NCI-H2227 (cell line): ENCODE measurements at regions not wholly inside any gene's neighbourhood (a gene's known extent, or its start where the extent isn't known, plus 50 kb on each side); places are given as distances from the start of the nearest gene placed in this dataset.
A peak's percentile ranks its signal among the peaks of the same experiment; 100 is the strongest.
"Not testable (repeated sequence)": the region's sequence is repeated elsewhere in the genome, so short reads cannot be mapped to it uniquely, and the experiment has no call there.

Experiments
- DNase-seq: peaks from one replicate; lab custom pipeline; 2025; ENCODE audit not compliant: unreplicated experiment; lab: John Stamatoyannopoulos, UW

GRCh38 chr4:149870008-149870407 is 54.4 kb upstream of the IQCM start:
- DNase-seq = no peak

DNA sequence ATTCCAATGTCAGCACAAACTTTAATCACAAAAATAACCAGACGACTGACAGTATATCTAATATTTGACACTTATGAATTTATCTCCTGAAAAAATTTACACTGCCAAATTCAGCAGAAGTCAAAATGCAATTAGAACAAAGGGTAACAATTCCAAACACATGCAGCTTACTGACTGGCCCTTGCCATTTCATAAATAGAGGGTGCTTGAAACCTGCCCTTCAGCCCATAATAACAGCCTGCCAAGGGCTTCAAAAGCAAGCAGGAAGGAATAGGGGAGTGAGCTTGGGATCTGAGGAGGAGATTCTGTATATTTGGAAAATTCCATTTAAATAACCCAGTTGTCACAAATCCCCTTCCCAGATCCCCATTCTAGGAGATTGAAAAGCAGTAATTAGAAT is 66.1 kb upstream of the IQCM start:
- no peak for DNase-seq

GRCh38 chr4:149882251-149882650 is 66.6 kb upstream of the IQCM start:
- DNase-seq = no peak

DNA sequence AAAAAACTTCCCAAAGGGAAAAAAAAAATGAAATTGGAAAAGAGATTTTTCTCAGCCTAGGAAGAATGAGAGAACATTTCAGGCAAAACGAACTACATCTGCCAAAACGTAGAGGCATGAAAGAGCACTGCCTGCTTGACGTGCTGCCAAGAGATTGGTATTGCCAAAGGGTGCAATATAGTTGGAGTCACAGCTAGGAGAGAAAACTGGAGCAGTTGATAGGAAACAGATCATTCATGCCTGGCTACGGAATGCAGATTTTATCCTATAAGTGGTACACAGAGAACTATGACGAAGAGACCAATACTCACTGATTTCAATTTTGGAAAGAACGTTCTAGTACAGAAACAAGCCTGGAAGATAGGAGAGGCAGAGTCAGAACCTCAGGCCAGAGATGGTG is 68.4 kb upstream of the IQCM start:
- DNase-seq = no peak

DNA sequence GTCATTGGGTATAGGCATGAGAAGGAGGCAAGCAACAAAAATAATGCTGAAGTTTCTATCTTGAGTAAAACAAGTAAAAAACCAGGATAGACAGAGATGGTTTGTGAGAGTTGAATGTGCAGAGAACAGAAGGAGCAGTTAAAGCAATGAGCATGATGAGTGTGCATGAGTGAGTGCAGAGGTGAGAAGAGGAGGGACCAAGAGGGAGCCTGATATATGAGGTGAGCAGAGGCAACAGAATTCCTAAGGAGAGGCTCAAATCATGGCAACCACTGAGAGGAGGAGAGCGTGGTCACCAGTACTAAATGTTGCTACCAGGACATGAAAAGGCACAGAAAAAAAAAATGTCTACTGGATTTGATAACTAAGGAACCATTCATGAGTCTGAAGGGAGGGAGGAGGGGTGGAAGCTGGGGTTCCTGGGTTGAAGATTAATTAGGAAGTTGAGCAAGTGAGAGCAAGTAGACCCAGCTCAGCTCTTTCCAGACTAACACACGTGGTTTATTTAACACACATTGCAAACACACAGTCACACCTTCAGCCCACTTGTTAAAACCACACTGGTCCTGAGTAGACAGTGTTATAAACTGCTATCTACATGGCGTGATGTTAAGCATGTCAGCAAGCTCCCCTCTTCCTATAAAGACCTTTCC is 69.0 kb upstream of the IQCM start:
- no peak for DNase-seq

DNA sequence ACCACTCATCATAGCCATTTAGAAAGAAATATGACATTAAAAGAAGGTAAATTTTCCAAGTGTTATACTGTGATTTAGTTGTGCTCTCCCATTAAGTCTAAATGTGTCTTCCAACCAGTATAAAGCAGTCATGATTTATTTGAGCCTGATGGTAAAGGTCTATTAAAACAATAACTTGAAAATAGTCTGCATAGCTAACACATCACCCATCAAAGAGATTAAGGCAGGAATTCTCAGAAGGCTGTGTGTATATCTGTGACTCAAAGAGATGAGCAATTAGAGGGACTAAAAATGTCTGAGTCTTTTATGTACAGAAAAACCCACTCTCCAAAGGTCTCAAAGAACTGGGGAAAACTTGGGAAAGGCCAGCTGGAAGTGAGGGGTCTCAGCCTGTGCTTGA is 70.3 kb upstream of the IQCM start:
- DNase-seq = no peak

- no peak for DNase-seq
Observed at GRCh38 chr4:149886786-149887490, 71.3 kb upstream of the IQCM start.

GRCh38 chr4:149889991-149890390 is 74.3 kb upstream of the IQCM start:
- DNase-seq = no peak

DNA sequence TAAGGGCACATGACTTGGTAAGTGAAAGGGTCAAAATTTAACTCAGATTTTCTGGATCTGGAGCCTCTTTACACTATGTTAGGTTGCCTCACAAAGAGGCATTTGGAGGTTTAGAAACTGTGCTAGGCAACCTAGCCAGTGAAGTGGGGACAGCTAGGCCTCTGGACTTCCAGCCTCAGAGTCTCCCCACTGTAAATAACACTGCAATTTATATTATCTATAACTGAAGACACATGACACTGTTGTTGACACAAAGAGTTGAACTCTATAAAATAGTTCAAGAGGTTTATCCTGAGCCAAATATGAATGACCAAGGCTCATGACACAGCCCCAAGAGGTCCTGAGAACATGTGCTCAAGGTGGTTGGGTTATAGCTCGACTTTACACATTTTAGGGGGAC is 74.9 kb upstream of the IQCM start:
- no peak for DNase-seq

GRCh38 chr4:149891426-149891825 is 75.8 kb upstream of the IQCM start:
- no peak for DNase-seq

- no peak for DNase-seq
Observed at GRCh38 chr4:149896432-149896831, 80.8 kb upstream of the IQCM start.

GRCh38 chr4:149897783-149898182 is 82.1 kb upstream of the IQCM start:
- DNase-seq = no peak

- no peak for DNase-seq
Observed at GRCh38 chr4:149901128-149901527, 85.5 kb upstream of the IQCM start.

DNA sequence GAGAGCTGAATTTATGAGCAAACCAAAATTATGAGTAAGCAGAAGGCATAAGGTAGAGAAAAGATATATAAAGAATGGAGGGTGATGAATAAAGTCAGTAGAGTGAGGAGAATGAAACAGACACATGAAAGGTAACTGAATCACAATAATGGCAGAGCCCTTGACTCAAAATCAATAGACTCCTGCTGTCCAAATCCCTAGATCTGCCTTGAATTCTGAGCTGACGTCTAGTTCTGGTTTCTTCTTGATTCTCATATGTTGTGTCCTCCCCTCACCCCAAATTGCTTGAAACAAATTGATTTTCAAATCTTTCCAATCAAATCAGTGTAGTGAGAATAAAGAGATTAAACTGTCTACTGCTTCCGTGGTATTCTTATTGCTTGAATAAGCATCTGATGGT is 86.6 kb upstream of the IQCM start:
- DNase-seq = no peak

DNA sequence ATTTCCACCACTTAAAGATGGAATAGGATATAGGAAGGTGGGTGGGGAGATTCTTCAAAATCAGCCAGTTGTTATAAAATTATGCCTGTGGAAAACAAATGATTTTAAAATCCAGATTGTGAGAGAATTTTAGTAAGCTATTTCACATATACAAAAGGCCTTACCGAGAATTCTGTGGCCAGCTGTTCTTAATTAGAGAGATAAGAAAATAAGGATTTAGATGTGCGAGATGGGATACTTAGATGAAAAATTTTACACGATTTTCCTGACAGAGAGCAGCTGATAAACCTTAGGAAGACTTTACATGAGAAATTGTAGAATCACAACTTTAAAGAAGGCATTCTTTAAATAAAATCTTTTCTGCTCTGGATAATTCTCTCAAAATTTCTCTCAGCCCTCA is 94.5 kb upstream of the IQCM start:
- no peak for DNase-seq

GRCh38 chr4:149910604-149911350 is 95.1 kb upstream of the IQCM start:
- no peak for DNase-seq

DNA sequence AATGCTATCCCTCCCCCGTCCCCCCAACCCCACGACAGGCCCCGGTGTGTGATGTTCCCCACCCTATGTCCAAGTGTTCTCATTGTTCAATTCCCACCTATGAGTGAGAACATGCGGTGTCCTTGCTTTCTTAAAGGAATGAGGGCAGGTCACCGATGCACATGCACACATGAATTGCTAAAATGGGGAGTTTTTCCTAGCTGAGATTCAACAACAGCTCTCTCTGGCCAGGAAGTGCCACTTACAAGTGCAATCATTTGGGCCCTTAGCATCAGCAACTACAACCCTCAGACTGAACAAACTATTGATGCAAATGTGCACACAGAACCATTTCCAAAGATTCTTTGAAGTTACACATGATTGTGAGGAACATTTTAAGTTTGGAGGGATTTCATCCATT is 95.7 kb upstream of the IQCM start:
- DNase-seq = no peak

DNA sequence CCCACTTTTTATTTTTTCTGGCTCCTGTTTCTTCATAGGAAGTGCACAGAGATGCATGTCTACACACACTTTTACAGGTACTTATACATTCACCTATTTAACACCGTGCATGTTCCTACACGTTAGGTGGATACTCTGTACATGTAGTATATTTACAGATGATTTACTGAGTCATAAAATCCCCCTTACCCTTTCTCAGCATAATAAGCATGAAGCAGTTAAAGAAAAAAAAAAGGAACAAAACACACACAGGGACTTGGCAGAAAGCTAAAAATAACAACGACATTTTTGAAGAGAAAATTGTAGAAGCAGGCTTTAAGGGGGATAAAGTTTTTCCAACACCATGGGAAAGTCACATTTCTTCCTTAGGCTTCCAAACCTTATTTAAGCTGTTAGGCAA is 96.4 kb upstream of the IQCM start:
- DNase-seq = no peak

DNA sequence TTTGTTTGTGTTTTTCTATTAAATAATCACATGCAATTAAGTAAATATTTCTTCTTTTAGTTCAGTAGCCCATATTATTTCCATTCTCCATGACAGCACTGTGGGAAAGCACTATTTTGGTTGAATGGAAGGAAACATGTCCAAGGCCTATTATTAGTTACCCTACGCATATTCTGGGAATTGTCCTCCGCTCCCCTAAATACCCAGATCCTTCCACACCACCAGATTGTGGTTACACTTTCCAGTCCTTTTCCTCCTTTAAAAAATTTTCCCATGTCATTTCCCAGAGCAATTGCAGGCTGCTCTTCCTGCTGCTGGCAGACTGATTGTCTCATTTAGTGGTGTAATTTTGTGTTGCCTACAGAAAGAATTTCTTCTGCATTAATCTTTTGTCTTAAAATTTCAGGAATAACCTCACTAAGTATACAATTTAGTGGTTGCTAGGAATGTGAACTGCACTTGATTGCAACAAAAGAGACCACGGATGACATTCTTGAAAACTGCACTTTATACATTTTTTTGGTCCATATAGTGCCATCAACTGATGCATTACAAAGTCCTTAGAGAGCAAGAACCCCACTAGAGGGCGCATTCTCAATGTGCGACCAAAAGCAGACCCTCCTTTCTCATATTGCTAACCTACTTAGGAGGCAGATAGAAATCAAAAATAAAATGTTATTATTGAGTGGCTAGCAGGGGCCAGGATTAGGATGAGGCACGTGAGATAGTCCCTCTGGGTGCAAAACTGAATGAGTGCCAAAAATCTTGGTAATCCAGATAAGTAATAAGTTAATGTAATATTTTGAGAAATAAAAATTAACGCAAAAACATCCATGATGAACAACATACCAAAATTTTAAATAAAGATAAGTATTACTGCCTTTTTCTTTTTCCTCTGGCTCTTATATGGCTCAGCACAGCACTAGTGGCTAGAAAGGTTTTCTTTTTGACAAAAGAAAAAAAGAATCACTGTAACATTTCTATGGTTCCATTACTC is 98.8 kb upstream of the IQCM start:
- peak; percentile 44 for DNase-seq

- DNase-seq = not testable (repeated sequence)
Observed at GRCh38 chr4:149915735-149916134, 100.1 kb upstream of the IQCM start.

DNA sequence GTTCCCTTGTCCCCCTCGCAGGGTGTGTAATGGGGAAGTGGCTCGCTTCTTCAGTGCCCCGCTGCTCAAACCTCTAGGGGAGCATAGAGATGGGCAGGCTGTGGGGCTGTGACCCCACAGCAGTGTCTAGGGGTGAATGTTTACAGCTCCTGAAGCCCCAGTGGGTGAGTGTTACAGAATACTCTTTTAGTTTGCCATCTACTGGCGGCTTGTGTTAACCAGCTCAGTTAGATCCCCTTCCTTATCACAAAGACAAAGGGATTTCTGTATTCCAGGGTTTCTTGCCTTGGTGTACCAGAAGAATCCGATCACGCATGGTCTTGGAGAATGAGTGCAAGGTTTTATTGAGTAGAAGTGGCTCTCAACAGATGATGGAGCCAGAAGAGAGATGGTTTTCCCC is 108.1 kb upstream of the IQCM start:
- DNase-seq = no peak
